Keratinocyte (primary cell): ENCODE measurements at regions not wholly inside any gene's neighbourhood (a gene's known extent, or its start where the extent isn't known, plus 50 kb on each side); places are given as distances from the start of the nearest gene placed in this dataset.

Experiments
- DNase-seq: peaks from one replicate; pipeline ENCODE4 v3.0.0-alpha.2; 2011; ENCODE audit warnings: low read depth, missing footprints, low spot score
- FAIRE-seq: peaks from 2 replicates; lab custom pipeline; 2011; peaks lifted over from hg19 to GRCh38; lab: Jason Lieb, UNC
- H2AFZ ChIP-seq: 2 replicates; pipeline ENCODE4 v1.6.0; 2012; ENCODE audit warnings: low read length, control low read depth, inconsistent platforms; ENCODE audit not compliant: control insufficient read depth
- H3K27ac ChIP-seq: 2 replicates; pipeline ENCODE4 v1.5.1; 2011; ENCODE audit warnings: low read length; ENCODE audit not compliant: control insufficient read depth, insufficient read depth
- H3K27me3 ChIP-seq: 3 replicates; pipeline ENCODE4 v1.6.0; 2011; ENCODE audit warnings: low read length; ENCODE audit not compliant: control insufficient read depth, insufficient read depth; ENCODE audit errors: extremely low read depth
- H3K36me3 ChIP-seq, 2 experiments: 2 replicates in 1 of 2; 3 replicates in 1 of 2; pipeline ENCODE4 v1.5.1; 2011; ENCODE audit warnings: low read length in 2 of 2, mild to moderate bottlenecking in 1 of 2; ENCODE audit not compliant: control insufficient read depth in 2 of 2, insufficient read depth in 2 of 2; ENCODE audit errors: extremely low read depth in 1 of 2
- H3K4me1 ChIP-seq: 3 replicates; pipeline ENCODE4 v1.5.1; 2011; ENCODE audit warnings: low read length; ENCODE audit not compliant: control insufficient read depth, insufficient read depth; ENCODE audit errors: extremely low read depth
- H3K4me2 ChIP-seq: 3 replicates; pipeline ENCODE4 v1.6.0; 2011; ENCODE audit warnings: low read depth, low read length; ENCODE audit not compliant: control insufficient read depth, insufficient read depth; ENCODE audit errors: extremely low read depth
- H3K4me3 ChIP-seq, 3 experiments: fragments of 200-600 bp in 1 of 3; sonication (generic) in 1 of 3; 2 replicates in 2 of 3; 3 replicates in 1 of 3; pipeline ENCODE4 v1.5.1; 2011 to 2016; ENCODE audit warnings: low read length in 3 of 3, mild to moderate bottlenecking in 3 of 3, control low read depth in 2 of 3, inconsistent platforms in 1 of 3, low read depth in 1 of 3, mixed read lengths in 1 of 3, mixed run types in 1 of 3, moderate library complexity in 1 of 3; ENCODE audit not compliant: control insufficient read depth in 2 of 3, insufficient read depth in 2 of 3; ENCODE audit errors: extremely low read depth in 1 of 3
- H3K79me2 ChIP-seq: 2 replicates; pipeline ENCODE4 v1.6.0; 2012; ENCODE audit warnings: low read length; ENCODE audit not compliant: control insufficient read depth, insufficient read depth
- H3K9ac ChIP-seq: 3 replicates; pipeline ENCODE4 v1.6.0; 2011; ENCODE audit warnings: low read length; ENCODE audit not compliant: control insufficient read depth, insufficient read depth; ENCODE audit errors: extremely low read depth
- H3K9me1 ChIP-seq: 3 replicates; pipeline ENCODE4 v1.6.0; 2011; ENCODE audit warnings: low read length; ENCODE audit not compliant: control insufficient read depth, insufficient read depth; ENCODE audit errors: extremely low read depth
- H3K9me3 ChIP-seq: 2 replicates; pipeline ENCODE4 v1.5.1; 2012; ENCODE audit warnings: low read depth, low read length; ENCODE audit not compliant: control insufficient read depth
- H4K20me1 ChIP-seq: 3 replicates; pipeline ENCODE4 v1.6.0; 2011; ENCODE audit warnings: low read length; ENCODE audit not compliant: control insufficient read depth, insufficient read depth; ENCODE audit errors: extremely low read depth
- CTCF ChIP-seq, 3 experiments: IDR thresholded peaks in 1 of 3; conservative IDR thresholded peaks in 1 of 3; optimal IDR thresholded peaks in 1 of 3; 2 replicates in 2 of 3; 3 replicates in 1 of 3; pipeline versions ENCODE3 to v1.5.1; 2011; ENCODE audit warnings: low read length in 3 of 3, mild to moderate bottlenecking in 3 of 3, moderate library complexity in 2 of 3, control low read depth in 1 of 3, inconsistent platforms in 1 of 3; ENCODE audit not compliant: insufficient read depth in 2 of 3; ENCODE audit errors: extremely low read depth in 1 of 3
- EZH2 ChIP-seq: IDR thresholded peaks from one replicate; pipeline ENCODE4 v1.6.1; 2012; ENCODE audit warnings: inconsistent platforms, mild to moderate bottlenecking, low read length, moderate library complexity
- dilution Hi-C: fragments of 300-500 bp; cut with MboI; formaldehyde crosslinking; loops from one replicate; pipeline ENCODE4 v1.7.0; 2020; ENCODE audit warnings: low sequenced_read_pairs; ENCODE audit not compliant: extremely low pct_ligation_motif_present

- H3K27ac ChIP-seq, result no peak overlapping the region
- dilution Hi-C loops, result no loop called here
Observed at GRCh38 chr5:136522217-136522956, 157.0 kb upstream of the TRPC7 start.

GRCh38 chr5:136521696-136522095 is 156.4 kb upstream of the TRPC7 start:
- FAIRE-seq (no peak), DNase-seq (no peak)
- H4K20me1 ChIP-seq, result no peaks in the 10 kb centered on the region
- no peaks in the 10 kb centered on the region for H3K36me3 ChIP-seq
- H3K4me1 ChIP-seq, result no peaks in the 10 kb centered on the region
- H2AFZ ChIP-seq, result no peak overlapping the region
- H3K27me3 ChIP-seq, result no peaks in the 10 kb centered on the region
- H3K4me3 ChIP-seq, result no peak overlapping the region
- H3K9me3 ChIP-seq, result no peaks in the 10 kb centered on the region
- no peaks in the 10 kb centered on the region for H3K9me1 ChIP-seq
- dilution Hi-C loops, result no loop called here
- no peak overlapping the region for H3K27ac ChIP-seq
- H3K79me2 ChIP-seq, result no peaks in the 10 kb centered on the region
- no peak overlapping the region for H3K9ac ChIP-seq
- no peak for TF ChIP-seq EZH2
- no peak for TF ChIP-seq CTCF (optimal IDR thresholded peaks at IDR 0.05 in 1 of 3, IDR thresholded peaks at IDR 0.05 in 1 of 3, conservative IDR thresholded peaks at IDR 0.05 in 1 of 3; ENCODE audit: extremely low read depth in 1 of 3, insufficient read depth in 2 of 3, low read length in 3 of 3)
- H3K4me2 ChIP-seq, result no peak overlapping the region

More at GRCh38 chr5:136522217-136522956, 157.0 kb upstream of the TRPC7 start:
- no peak overlapping the region for H3K4me2 ChIP-seq
- no peaks in the 10 kb centered on the region for H3K4me1 ChIP-seq
- no peak overlapping the region for H3K4me3 ChIP-seq
- H2AFZ ChIP-seq, result no peak overlapping the region
- no peak overlapping the region for H3K9ac ChIP-seq
- DNase-seq, result no peak
- no peaks in the 10 kb centered on the region for H3K9me3 ChIP-seq
- no peak for FAIRE-seq
- TF ChIP-seq CTCF (optimal IDR thresholded peaks at IDR 0.05 in 1 of 3, IDR thresholded peaks at IDR 0.05 in 1 of 3, conservative IDR thresholded peaks at IDR 0.05 in 1 of 3; ENCODE audit: extremely low read depth in 1 of 3, insufficient read depth in 2 of 3, low read length in 3 of 3), result no peak
- TF ChIP-seq EZH2, result no peak
- no peaks in the 10 kb centered on the region for H4K20me1 ChIP-seq
- H3K36me3 ChIP-seq, result no peaks in the 10 kb centered on the region
- H3K27me3 ChIP-seq, result no peaks in the 10 kb centered on the region
- H3K9me1 ChIP-seq, result no peaks in the 10 kb centered on the region
- no peaks in the 10 kb centered on the region for H3K79me2 ChIP-seq
